Epithelial cell of esophagus (primary cell): ENCODE measurements at regions not wholly inside any gene's neighbourhood (a gene's known extent, or its start where the extent isn't known, plus 50 kb on each side); places are given as distances from the start of the nearest gene placed in this dataset.
A peak's percentile ranks its signal among the peaks of the same experiment; 100 is the strongest.

Source experiments
- DNase-seq: peaks from one replicate; pipeline ENCODE4 v3.0.0; 2010; ENCODE audit warnings: low read depth
- H3K4me3 ChIP-seq: 2 replicates; pipeline ENCODE4 v1.5.1; 2011; ENCODE audit warnings: mild to moderate bottlenecking, low read length, control low read depth
- TF ChIP-seq, protein P1 (sequence below): IDR thresholded peaks from 2 replicates; pipeline ENCODE4 v1.5.1; 2011; ENCODE audit warnings: low read depth, mild to moderate bottlenecking, low read length, control low read depth, inconsistent platforms; ENCODE audit not compliant: insufficient read depth; ENCODE audit errors: missing control alignments

- TF ChIP-seq, protein P1, sequence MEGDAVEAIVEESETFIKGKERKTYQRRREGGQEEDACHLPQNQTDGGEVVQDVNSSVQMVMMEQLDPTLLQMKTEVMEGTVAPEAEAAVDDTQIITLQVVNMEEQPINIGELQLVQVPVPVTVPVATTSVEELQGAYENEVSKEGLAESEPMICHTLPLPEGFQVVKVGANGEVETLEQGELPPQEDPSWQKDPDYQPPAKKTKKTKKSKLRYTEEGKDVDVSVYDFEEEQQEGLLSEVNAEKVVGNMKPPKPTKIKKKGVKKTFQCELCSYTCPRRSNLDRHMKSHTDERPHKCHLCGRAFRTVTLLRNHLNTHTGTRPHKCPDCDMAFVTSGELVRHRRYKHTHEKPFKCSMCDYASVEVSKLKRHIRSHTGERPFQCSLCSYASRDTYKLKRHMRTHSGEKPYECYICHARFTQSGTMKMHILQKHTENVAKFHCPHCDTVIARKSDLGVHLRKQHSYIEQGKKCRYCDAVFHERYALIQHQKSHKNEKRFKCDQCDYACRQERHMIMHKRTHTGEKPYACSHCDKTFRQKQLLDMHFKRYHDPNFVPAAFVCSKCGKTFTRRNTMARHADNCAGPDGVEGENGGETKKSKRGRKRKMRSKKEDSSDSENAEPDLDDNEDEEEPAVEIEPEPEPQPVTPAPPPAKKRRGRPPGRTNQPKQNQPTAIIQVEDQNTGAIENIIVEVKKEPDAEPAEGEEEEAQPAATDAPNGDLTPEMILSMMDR = no peak
- DNase-seq = no peak
- H3K4me3 ChIP-seq = no peak overlapping the region
Observed at GRCh38 chr12:59069516-59069915, 149.2 kb upstream of the LRIG3 start.

DNA sequence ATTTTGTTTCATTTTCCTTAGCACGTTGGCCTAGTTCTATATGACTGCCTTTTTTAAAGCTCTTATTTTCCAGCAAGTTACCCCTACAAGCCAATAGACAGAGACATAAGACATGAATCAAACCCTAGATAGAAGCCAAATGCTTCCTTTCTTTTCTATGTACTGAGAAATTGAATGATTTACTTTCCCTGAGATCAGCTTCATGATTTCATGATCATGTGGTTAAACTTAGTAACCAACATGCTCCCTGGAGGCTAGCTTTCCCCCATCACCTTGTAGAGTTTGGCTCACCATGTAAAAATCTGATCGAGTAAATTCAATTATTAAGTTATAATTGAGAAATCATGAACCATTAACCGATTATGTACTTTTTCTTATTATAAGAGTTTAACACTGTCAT lies 148.1 kb upstream of the LRIG3 start:
- no peak overlapping the region for H3K4me3 ChIP-seq
- DNase-seq = no peak
- TF ChIP-seq, protein P1 = no peak

DNA sequence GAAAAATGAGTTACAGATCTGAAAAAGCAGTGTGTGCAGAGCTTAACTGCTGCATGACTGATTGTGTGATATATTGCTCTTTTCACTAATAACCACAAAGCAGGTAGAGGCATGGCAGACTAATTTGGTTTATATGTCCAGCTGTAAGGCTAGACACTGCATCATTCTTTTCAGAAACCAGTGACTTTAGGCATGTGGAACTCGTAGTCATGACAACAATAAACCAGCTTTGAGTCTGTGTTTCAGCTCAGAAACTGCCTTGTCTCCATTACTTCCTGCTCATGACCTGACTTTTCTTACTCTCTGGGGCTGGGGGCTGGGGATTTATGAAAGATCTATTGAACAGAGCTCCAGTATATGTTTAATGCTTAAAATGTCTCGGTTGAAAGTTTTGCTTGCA lies 146.8 kb upstream of the LRIG3 start:
- peak; percentile 93 for DNase-seq
- no peak overlapping the region for H3K4me3 ChIP-seq
- TF ChIP-seq, protein P1 = no peak

- no peak overlapping the region for H3K4me3 ChIP-seq
- peak; percentile 61 for DNase-seq
- TF ChIP-seq, protein P1 = no peak
Observed at GRCh38 chr12:59066445-59066844, 146.1 kb upstream of the LRIG3 start.

- no peak for DNase-seq
Observed at GRCh38 chr12:59059088-59059935, 139.0 kb upstream of the LRIG3 start.

DNA sequence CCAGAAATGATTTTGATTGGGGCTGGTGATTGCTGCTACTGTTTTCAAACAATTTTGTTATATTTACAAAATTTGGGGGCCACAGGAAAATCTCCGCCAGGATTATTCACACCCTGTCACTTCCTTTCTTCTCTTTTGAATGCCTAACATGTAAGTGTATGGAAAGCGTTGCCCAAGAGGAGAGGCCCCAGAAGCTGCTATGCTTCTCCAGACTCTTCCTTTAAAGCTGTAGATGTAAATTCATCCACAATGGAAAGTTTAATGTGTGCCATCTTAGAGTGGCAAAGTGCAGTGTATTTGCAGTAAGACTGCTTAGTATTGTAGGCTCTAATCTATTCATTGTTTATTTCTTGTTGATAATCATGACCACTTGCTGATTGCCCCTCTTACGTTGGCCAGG lies 136.7 kb upstream of the LRIG3 start:
- TF ChIP-seq, protein P1 = no peak
- peak; percentile 53 for DNase-seq
- H3K4me3 ChIP-seq = no peak overlapping the region

More at GRCh38 chr12:59059088-59059935, 139.0 kb upstream of the LRIG3 start:
- no peak overlapping the region for H3K4me3 ChIP-seq
- TF ChIP-seq, protein P1 = no peak
